ENCODE measurements at regions not wholly inside any gene's neighbourhood (a gene's known extent, or its start where the extent isn't known, plus 50 kb on each side); places are given as distances from the start of the nearest gene placed in this dataset.

DNA sequence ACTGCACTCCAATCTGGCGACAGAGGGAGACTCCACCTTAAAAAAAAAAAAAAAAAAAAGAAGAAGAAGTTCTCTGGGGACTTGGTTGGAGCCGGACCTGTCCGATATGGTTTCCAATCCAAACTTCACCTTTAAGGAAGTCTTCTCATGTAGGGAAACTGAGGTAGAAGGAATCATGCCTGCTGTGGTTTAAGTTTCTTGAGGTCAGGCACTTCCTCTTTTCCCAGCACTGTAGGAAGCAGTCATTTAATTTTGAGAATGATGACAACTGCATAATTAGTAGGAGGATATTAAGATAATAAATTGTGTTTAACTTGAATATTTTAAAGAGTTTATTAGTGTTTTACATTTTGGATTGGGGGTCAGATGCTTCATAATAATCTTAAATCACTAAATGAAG, 62.9 kb downstream of the KCNE4 start:
- TF ChIP-seq, protein P1, sequence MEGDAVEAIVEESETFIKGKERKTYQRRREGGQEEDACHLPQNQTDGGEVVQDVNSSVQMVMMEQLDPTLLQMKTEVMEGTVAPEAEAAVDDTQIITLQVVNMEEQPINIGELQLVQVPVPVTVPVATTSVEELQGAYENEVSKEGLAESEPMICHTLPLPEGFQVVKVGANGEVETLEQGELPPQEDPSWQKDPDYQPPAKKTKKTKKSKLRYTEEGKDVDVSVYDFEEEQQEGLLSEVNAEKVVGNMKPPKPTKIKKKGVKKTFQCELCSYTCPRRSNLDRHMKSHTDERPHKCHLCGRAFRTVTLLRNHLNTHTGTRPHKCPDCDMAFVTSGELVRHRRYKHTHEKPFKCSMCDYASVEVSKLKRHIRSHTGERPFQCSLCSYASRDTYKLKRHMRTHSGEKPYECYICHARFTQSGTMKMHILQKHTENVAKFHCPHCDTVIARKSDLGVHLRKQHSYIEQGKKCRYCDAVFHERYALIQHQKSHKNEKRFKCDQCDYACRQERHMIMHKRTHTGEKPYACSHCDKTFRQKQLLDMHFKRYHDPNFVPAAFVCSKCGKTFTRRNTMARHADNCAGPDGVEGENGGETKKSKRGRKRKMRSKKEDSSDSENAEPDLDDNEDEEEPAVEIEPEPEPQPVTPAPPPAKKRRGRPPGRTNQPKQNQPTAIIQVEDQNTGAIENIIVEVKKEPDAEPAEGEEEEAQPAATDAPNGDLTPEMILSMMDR (IDR thresholded peaks at IDR 0.05): no peak
- no peak for TF ChIP-seq EZH2 (IDR thresholded peaks at IDR 0.05; ENCODE audit: borderline replicate concordance, insufficient read depth, low read depth, low read length, poor library complexity, severe bottlenecking)

Measured in B cell (primary cell).